HG03064 (cell line): ENCODE measurements at regions not wholly inside any gene's neighbourhood (a gene's known extent, or its start where the extent isn't known, plus 50 kb on each side); places are given as distances from the start of the nearest gene placed in this dataset.

Experiments used
- ATAC-seq: cut with Tn5 transposase; IDR thresholded peaks from one replicate; pipeline ENCODE4 v1.9.1; 2021; ENCODE audit warnings: low read depth; ENCODE audit not compliant: unreplicated experiment

GRCh38 chr10:128716181-128716580 is 590.0 kb upstream of the MKI67 start:
- no peak for ATAC-seq

- no peak for ATAC-seq
Measured at GRCh38 chr10:128721963-128722445, 595.8 kb upstream of the MKI67 start.

DNA sequence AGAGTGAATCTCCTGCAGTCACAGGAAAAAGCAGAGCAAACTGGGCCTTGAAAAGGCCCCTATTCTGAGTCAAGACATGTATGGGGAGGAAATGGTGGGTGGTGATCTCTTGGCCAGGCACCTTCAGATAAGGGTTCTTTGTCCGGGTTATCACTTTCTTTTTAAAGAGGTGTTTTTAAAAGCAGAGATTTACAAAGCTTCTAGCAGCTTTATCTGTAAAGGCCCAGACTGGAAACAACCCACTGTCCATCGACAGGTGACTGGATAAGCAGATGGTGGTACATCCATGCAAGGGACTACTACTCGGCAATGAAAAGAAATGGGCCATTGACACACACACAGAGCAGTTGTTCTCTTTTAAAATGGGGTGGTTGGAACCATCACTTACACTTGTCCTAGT is 596.7 kb upstream of the MKI67 start:
- no peak for ATAC-seq

- no peak for ATAC-seq
Measured at GRCh38 chr10:128723631-128724205, 597.5 kb upstream of the MKI67 start.

DNA sequence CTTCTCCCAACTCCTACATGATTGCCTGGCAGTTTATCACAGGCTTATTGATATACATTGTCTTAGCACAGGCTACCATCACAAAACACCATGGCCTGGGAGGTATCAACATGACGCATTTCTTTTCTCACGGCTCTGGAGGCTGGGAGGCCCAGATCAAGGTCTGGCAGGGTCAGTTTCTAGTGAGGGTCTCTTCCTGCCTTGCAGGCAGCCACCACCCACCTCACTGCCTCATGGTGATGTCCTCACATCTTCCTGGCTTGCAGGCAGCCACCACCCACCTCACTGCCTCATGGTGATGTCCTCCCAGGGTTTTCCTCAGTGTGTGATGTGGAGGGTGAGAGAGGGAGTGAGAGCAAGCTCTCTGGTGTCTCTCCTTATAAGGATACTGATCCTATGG is 599.3 kb upstream of the MKI67 start:
- ATAC-seq, result no peak

DNA sequence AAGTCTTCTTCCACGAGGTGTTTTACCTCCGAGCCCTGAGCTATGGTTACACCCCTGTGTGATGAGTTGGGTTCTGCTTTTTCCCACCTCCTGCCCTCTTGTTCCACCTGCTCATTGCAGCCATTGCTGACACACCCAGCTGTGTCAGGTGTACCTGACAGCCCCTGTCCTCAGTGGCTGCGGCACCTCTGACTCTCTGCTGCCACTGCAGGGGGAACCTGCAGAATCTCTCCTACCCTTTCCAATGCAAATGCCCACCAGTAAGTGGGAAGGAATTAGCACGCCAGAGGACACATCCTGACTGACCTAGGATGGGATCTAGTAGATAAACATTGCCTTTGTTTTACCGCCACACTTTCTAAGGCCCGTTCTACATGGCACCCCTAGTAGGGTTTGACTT is 600.9 kb upstream of the MKI67 start:
- no peak for ATAC-seq

DNA sequence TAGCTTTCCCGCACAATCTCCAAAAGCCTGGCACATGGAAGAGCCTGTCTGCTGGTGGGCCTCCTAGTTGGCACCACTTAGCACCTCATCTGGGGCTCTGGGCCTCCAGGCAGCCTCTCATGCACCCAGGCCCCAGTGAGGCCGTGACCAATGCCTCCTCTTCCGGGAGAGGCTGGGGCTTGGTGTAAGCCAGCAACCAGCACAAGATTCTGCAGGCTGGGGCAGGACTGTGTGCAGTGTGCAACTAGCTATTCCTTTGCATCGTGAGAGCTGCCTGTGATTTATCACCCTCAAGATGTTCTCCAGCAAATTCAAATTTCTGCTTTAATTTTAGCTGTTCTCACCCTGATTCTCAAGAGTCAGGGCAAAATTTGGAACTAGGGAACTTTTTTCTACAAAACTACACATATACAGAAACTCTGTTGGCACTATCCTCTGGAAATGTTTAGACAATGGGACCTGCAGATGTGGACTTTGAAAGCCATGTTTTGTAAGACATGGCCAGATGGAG is 603.7 kb upstream of the MKI67 start:
- no peak for ATAC-seq

DNA sequence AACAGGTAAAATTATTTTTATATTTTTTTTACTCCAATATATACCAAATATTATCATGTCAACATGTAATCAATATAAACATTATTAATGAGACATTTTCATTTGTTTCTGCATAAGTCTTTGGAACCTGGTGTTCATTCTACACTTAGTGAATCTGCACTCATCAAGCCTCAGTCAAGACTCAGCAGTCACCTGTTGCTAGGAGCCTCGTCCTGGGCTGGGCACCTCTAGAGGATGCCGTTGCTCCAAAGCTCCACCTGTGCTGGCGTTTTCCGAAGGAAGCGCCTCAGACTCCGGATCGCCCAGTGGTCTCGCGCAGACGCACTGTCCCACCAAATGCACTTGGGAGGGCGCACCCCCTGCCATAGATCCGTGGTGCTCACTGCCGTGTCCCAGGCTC is 604.7 kb upstream of the MKI67 start:
- ATAC-seq, result no peak

GRCh38 chr10:128734161-128734560 is 607.9 kb upstream of the MKI67 start:
- no peak for ATAC-seq

- no peak for ATAC-seq
Measured at GRCh38 chr10:128734734-128735133, 608.5 kb upstream of the MKI67 start.

- ATAC-seq, result no peak
Measured at GRCh38 chr10:128735996-128736395, 609.8 kb upstream of the MKI67 start.

DNA sequence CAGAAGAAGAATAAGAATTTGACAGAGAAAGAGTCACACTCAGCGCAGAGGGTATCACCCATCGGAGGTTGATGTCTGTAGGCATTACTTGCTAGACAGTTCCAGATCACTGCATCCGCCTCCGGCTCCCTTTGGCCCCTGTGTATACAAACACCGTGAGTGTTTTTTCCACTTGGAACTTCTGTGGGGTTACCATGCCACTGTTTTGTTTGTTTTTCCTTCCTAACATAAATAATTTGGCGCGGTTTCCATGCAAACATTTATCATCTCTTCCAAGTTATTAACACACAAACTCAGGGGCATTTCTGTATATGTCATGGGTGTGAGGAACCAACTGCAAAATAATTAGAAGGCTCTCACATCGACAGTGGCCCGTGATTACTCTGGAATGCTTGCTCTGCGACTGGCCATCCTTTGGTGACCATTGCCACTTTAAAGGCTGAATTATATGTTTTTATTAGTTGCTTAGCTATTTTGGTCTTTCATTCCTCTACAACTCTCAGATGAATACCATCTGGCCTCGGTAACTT is 612.2 kb upstream of the MKI67 start:
- ATAC-seq, result no peak

- ATAC-seq, result no peak
Measured at GRCh38 chr10:128739930-128740329, 613.7 kb upstream of the MKI67 start.

- ATAC-seq, result no peak
Measured at GRCh38 chr10:128741180-128741579, 615.0 kb upstream of the MKI67 start.

GRCh38 chr10:128741680-128742079 is 615.5 kb upstream of the MKI67 start:
- ATAC-seq, result no peak

- ATAC-seq, result no peak
Measured at GRCh38 chr10:128744092-128744491, 617.9 kb upstream of the MKI67 start.

DNA sequence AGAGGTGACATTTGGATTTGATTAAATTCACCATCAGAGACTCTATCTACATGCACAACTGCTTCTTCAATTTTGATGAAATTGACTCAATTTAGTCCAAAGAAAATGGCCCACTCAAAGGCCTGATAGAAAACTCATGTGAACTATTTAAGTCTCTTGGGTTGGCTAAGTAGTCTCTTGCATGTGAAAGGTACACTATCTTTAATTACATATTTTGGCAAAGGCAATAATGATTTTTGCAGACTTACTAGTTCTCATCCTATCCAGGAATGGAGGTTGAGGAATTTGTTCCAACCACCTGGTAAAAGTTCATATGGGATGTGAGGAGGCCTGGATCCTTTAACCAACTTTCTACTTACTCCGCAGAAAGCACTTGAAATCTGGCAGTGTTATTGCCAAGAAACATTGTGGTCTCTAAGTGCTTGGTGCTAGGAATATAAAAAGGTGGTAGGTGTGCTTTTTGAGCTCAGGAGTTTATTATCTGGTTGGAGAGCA is 618.6 kb upstream of the MKI67 start:
- no peak for ATAC-seq

DNA sequence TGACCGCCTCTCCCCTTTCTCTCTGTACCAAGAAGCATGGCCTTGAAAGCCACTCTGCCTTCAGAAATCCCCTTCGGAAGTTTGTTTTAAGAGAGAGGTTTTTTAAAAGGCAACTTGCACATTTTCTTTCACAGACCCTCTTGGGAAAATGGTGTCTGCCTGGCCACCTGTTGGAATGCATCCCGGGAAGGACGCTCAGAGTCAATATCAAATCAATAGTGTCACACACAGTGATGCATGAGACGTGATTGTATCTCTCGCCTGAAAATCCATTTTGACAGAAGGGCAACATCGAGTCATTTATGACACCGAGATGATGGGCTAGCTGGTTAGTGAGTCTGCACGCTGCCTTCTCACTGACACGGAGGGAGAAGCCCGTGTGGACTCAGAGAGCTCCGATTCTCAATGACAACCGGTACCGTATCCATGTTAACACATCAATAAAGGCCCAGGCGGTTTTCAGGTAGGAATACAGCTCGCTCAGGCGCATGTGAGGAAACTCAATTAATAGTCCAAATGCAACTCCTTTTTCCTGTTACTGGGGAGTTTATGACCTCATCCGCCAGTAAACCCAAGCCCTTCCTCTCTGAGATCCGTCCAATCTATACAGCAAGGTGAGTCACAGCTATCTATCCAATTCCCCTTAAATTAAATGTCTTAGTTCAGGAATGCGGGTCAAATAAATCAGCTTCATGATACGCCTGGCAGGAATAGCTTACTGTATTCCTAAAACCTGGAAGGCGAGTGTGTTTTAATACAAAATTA is 621.5 kb upstream of the MKI67 start:
- ATAC-seq, result no peak

DNA sequence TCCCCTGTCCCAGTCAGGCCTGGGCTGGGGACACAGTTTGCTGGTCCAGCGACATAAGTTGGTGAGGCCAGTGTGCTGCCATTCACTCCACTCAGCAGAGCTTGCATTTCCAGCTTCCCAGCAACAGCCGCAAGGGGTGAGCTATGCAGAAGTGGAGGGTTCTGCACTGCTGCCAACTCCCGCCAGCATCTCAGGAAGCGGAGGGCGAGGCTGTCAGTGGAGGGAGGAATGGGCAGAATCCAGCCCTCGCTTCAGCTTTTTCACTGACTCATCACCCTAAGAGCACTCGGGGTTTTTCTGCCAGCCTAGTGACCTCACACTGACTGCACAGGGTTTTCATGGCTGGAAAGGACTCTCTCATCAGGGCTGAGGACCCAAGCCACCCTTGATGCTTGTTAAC is 625.1 kb upstream of the MKI67 start:
- no peak for ATAC-seq

DNA sequence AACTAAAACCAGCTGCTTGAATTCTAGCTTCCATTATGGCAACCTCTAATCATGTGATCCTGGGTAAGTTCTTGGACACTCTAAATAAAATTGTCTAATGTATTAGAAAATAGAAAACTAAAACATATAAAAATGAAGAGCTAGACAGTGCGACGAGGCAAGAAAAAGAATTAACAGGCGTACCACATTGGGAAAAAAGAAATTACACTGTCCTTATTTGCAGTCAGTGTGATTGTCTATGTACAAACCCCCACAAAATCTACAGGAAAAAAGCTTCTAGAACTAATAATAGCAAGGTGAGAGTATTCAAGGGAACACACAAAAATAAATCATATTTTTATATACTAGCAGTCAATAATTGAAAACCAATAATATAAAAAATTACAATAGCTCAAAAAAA is 625.6 kb upstream of the MKI67 start:
- ATAC-seq, result no peak

- ATAC-seq, result no peak
Measured at GRCh38 chr10:128759174-128759573, 633.0 kb upstream of the MKI67 start.

- no peak for ATAC-seq
Measured at GRCh38 chr10:128763588-128763987, 637.4 kb upstream of the MKI67 start.
